Endothelial cell of umbilical vein (primary cell): ENCODE measurements at regions not wholly inside any gene's neighbourhood (a gene's known extent, or its start where the extent isn't known, plus 50 kb on each side); places are given as distances from the start of the nearest gene placed in this dataset.

Experiments
- BruUV-seq: library from RNA; stranded (reverse); fragments of 400-500 nt; replicated peaks from 2 replicates; lab custom pipeline; 2021; lab: Mats Ljungman, UMichigan
- CTCF ChIA-PET: fragments of 300-600, 350-600 bp; sonication (Branson Sonifier 250); formaldehyde crosslinking; loops from one replicate; lab custom pipeline; 2021; ENCODE audit warnings: antibody characterized with exemption, inconsistent platforms; lab: Charles Lee
- POLR2A ChIA-PET: fragments of 300-600, 350-600 bp; sonication (Branson Sonifier 250); formaldehyde crosslinking; loops from one replicate; lab custom pipeline; 2021; ENCODE audit warnings: antibody characterized with exemption, inconsistent platforms; lab: Charles Lee
- DNase-seq: peaks from one replicate; pipeline ENCODE4 v3.0.0-alpha.2; 2011; ENCODE audit warnings: low read depth, low spot score
- FAIRE-seq: peaks from 2 replicates; lab custom pipeline; 2011; peaks lifted over from hg19 to GRCh38; lab: Jason Lieb, UNC
- H2AFZ ChIP-seq: 2 replicates; pipeline ENCODE4 v1.6.0; 2012; ENCODE audit warnings: low read depth, low read length, control low read depth, inconsistent platforms
- H3K27ac ChIP-seq: 2 replicates; pipeline ENCODE4 v1.5.1; 2011; ENCODE audit warnings: low read depth, mild to moderate bottlenecking, control low read depth, low read length, moderate library complexity; ENCODE audit not compliant: insufficient read depth
- H3K27me3 ChIP-seq, 2 experiments: 2 replicates each; pipeline versions ENCODE4 v1.6.0 to v1.6.1; 2011; ENCODE audit warnings: low read length in 2 of 2, mixed read lengths in 1 of 2; ENCODE audit not compliant: control insufficient read depth in 2 of 2, insufficient read depth in 2 of 2
- H3K36me3 ChIP-seq, 2 experiments: 2 replicates in 1 of 2; 3 replicates in 1 of 2; pipeline ENCODE4 v1.5.1; 2011; ENCODE audit warnings: low read length in 2 of 2, mild to moderate bottlenecking in 1 of 2, moderate library complexity in 1 of 2; ENCODE audit not compliant: control insufficient read depth in 2 of 2, insufficient read depth in 2 of 2; ENCODE audit errors: extremely low read depth in 1 of 2
- H3K4me1 ChIP-seq: 3 replicates; pipeline ENCODE4 v1.5.1; 2011; ENCODE audit warnings: mild to moderate bottlenecking, low read length; ENCODE audit not compliant: control insufficient read depth, insufficient read depth; ENCODE audit errors: extremely low read depth
- H3K4me2 ChIP-seq: 2 replicates; pipeline ENCODE4 v1.6.1; 2011; ENCODE audit warnings: low read length, control low read depth, mixed read lengths; ENCODE audit not compliant: insufficient read depth
- H3K4me3 ChIP-seq, 3 experiments: fragments of 200-600 bp in 1 of 3; sonication (generic), shearing (Covaris generic) in 1 of 3; replicated peaks in 1 of 3; 2 replicates each; pipeline ENCODE4 v1.5.1; 2011 to 2016; ENCODE audit warnings: control low read depth in 3 of 3, low read length in 3 of 3, mild to moderate bottlenecking in 2 of 3, inconsistent platforms in 1 of 3, low read depth in 1 of 3, moderate library complexity in 1 of 3; ENCODE audit not compliant: insufficient read depth in 1 of 3
- H3K79me2 ChIP-seq: 2 replicates; pipeline ENCODE4 v1.6.0; 2012; ENCODE audit warnings: low read length, inconsistent platforms; ENCODE audit not compliant: control insufficient read depth, insufficient read depth
- H3K9ac ChIP-seq: replicated peaks from 2 replicates; pipeline ENCODE3; 2011; ENCODE audit warnings: low read length, control low read depth; ENCODE audit not compliant: insufficient read depth; ENCODE audit errors: extremely low read depth
- H3K9me1 ChIP-seq: replicated peaks from 3 replicates; pipeline ENCODE4 v1.6.0; 2011; ENCODE audit warnings: mild to moderate bottlenecking, low read length; ENCODE audit not compliant: control insufficient read depth, insufficient read depth; ENCODE audit errors: extremely low read depth
- H3K9me3 ChIP-seq: replicated peaks from 2 replicates; pipeline ENCODE4 v1.5.1; 2012; ENCODE audit warnings: low read length, inconsistent platforms; ENCODE audit not compliant: control insufficient read depth, insufficient read depth
- H4K20me1 ChIP-seq: replicated peaks from 2 replicates; pipeline ENCODE3; 2011; ENCODE audit warnings: mild to moderate bottlenecking, low read length; ENCODE audit not compliant: control insufficient read depth, insufficient read depth; ENCODE audit errors: extremely low read depth
- EZH2 ChIP-seq: IDR thresholded peaks from 2 replicates; pipeline ENCODE4 v1.6.1; 2012; ENCODE audit warnings: borderline replicate concordance, low read depth, mild to moderate bottlenecking, moderate library complexity, low read length, inconsistent platforms; ENCODE audit not compliant: severe bottlenecking
- FOS ChIP-seq: IDR thresholded peaks from 2 replicates; pipeline ENCODE4 v1.6.1; 2011; ENCODE audit warnings: mild to moderate bottlenecking, low read length, moderate library complexity, borderline replicate concordance; ENCODE audit not compliant: insufficient read depth
- GATA2 ChIP-seq: IDR thresholded peaks from 2 replicates; pipeline ENCODE4 v1.7.0; 2011; ENCODE audit warnings: low read depth, mild to moderate bottlenecking, moderate library complexity, mixed read lengths, low read length; ENCODE audit not compliant: insufficient read length, insufficient read depth
- JUN ChIP-seq: IDR thresholded peaks from 2 replicates; pipeline ENCODE4 v1.6.1; 2011; ENCODE audit warnings: borderline replicate concordance, low read depth; ENCODE audit not compliant: insufficient read length, insufficient read depth
- MYC ChIP-seq: IDR thresholded peaks from one replicate; pipeline ENCODE4 v1.6.1; 2011; ENCODE audit warnings: mild to moderate bottlenecking, low read depth, low read length
- POLR2A ChIP-seq: IDR thresholded peaks from 2 replicates; pipeline ENCODE4 v1.6.1; 2012; ENCODE audit warnings: low read depth, mild to moderate bottlenecking, control low read depth, low read length
- POLR2AphosphoS5 ChIP-seq: IDR thresholded peaks from 2 replicates; pipeline ENCODE4 v1.6.1; 2012; ENCODE audit warnings: low read depth, mild to moderate bottlenecking, control low read depth, low read length, moderate library complexity; ENCODE audit not compliant: insufficient read depth
- dilution Hi-C: fragments of 300-500 bp; cut with MboI; formaldehyde crosslinking; loops from one replicate; pipeline ENCODE4 v1.15.0; 2019; ENCODE audit warnings: low sequenced_read_pairs; ENCODE audit not compliant: extremely low pct_ligation_motif_present
- intact Hi-C: fragments of 100-400 bp; cut with micrococcal nuclease; formaldehyde crosslinking; loops from one replicate; pipeline ENCODE4 v1.10.0; 2022
- TF ChIP-seq, protein P1 (sequence below), 2 donors: IDR thresholded peaks; 1 replicate in 1 of 2; 2 replicates in 1 of 2; pipeline ENCODE4 v1.5.1; 2011; ENCODE audit warnings: low read length in 2 of 2, mild to moderate bottlenecking in 2 of 2, moderate library complexity in 2 of 2, control low read depth in 1 of 2, inconsistent platforms in 1 of 2, low read depth in 1 of 2; ENCODE audit not compliant: insufficient read depth in 1 of 2; ENCODE audit errors: extremely low read depth in 1 of 2
- TF ChIP-seq, protein P2 (sequence below): IDR thresholded peaks from 2 replicates; pipeline ENCODE4 v1.6.1; 2011; ENCODE audit not compliant: insufficient read depth, insufficient read length

DNA sequence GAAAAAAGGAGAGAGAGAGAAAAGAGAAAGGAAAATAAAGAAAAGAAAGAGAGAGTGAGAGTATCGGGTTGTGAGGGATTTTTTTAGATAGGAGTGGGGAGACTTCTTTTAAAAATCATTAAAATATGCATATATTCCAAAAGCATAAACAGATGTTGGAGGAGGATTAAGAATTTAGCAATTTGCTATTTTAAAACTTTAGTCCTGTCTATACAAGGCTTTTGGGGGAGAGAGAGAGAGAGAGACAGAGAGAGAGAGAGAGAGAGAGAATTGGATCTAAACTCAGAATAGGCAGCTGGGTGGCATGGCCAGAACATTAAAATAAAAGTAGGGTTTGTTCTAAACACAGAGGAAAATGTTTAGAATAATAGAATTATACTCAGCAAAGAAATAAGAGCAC lies 72.1 kb downstream of the SOD2 start:
- ChIA-PET CTCF (interaction anchor here (1.0 to 1.5 kb wide), 3 partner anchors 11 to 34 kb away, joined by 3 to 4 read pairs (median 3); no protein-coding TSS in a partner anchor), POLR2A (no interaction called here)
- dilution Hi-C loops (no loop called here), intact Hi-C loops (no loop called here)
- H3K79me2 ChIP-seq: no peaks in the 10 kb centered on the region
- H4K20me1 ChIP-seq: no peaks in the 10 kb centered on the region
- no peak overlapping the region for H2AFZ ChIP-seq
- H3K4me3 ChIP-seq: no peak overlapping the region
- H3K9ac ChIP-seq: no peak overlapping the region
- H3K27ac ChIP-seq: no peak overlapping the region
- no peaks in the 10 kb centered on the region for H3K27me3 ChIP-seq
- no peaks in the 10 kb centered on the region for H3K4me1 ChIP-seq
- no peak for DNase-seq
- TF ChIP-seq FOS: no peak
- TF ChIP-seq GATA2: no peak
- TF ChIP-seq POLR2A: no peak
- TF ChIP-seq POLR2AphosphoS5: no peak
- TF ChIP-seq, protein P1, sequence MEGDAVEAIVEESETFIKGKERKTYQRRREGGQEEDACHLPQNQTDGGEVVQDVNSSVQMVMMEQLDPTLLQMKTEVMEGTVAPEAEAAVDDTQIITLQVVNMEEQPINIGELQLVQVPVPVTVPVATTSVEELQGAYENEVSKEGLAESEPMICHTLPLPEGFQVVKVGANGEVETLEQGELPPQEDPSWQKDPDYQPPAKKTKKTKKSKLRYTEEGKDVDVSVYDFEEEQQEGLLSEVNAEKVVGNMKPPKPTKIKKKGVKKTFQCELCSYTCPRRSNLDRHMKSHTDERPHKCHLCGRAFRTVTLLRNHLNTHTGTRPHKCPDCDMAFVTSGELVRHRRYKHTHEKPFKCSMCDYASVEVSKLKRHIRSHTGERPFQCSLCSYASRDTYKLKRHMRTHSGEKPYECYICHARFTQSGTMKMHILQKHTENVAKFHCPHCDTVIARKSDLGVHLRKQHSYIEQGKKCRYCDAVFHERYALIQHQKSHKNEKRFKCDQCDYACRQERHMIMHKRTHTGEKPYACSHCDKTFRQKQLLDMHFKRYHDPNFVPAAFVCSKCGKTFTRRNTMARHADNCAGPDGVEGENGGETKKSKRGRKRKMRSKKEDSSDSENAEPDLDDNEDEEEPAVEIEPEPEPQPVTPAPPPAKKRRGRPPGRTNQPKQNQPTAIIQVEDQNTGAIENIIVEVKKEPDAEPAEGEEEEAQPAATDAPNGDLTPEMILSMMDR (IDR thresholded peaks at IDR 0.05; ENCODE audit: extremely low read depth in 1 of 2, insufficient read depth in 1 of 2, low read depth in 1 of 2, low read length in 2 of 2): no peak
- TF ChIP-seq EZH2: no peak
- TF ChIP-seq JUN: no peak
- no peak for TF ChIP-seq MYC
- TF ChIP-seq, protein P2, sequence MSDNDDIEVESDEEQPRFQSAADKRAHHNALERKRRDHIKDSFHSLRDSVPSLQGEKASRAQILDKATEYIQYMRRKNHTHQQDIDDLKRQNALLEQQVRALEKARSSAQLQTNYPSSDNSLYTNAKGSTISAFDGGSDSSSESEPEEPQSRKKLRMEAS: no peak
- BruUV-seq: no TSS peak
- H3K4me2 ChIP-seq: no peak overlapping the region
- H3K9me3 ChIP-seq: no peaks in the 10 kb centered on the region
- H3K9me1 ChIP-seq: no peaks in the 10 kb centered on the region
- H3K36me3 ChIP-seq: no peaks in the 10 kb centered on the region
- FAIRE-seq: no peak
